Superior temporal gyrus (tissue), 1 donor: ENCODE measurements at regions not wholly inside any gene's neighbourhood (a gene's known extent, or its start where the extent isn't known, plus 50 kb on each side); places are given as distances from the start of the nearest gene placed in this dataset.

ENCODE experiments used
- DNase-seq: peaks from one replicate; pipeline ENCODE4 v3.0.0-alpha.2; 2016; ENCODE audit errors: extremely low spot score

DNA sequence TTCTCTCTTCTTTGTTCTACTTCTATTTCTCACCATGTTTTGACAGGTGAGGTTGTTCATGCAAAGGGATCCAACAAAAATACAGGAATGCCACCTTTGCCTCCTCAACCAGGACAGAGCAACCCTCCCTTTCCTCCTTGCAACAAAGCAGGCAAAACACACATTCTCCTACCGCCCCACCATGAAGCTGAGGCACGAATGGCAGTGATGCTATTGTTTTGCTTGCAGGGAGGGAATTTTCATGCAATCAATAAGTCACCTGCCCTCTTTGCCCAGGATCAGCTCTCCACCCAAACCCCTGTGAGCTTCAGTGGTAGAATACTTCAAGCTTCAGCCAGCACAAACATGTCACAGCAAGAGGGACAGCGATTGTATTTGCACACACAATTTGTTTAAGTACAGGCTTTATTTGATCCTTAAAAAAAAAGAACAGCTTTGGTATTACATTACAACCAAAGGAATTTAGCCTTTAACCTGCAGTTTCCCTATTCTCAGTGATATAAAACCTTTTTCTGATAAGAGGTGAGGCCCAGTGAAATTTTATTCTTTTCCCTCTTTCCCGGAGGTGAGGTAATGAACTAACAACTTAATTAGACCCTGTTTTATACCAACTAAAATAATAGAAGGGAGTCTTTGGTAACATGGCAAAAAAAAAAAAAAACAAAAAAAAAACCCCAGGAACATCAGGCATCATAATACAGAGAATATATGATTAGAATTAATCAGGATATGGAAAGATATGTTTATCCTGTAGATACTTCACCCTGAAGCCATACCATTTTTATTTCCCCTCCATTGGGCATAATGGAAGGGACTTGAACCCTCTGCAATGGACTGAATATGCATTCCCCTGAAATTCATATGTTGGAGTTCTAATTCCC is 87.0 kb upstream of the EEA1 start:
- DNase-seq, result no peak

DNA sequence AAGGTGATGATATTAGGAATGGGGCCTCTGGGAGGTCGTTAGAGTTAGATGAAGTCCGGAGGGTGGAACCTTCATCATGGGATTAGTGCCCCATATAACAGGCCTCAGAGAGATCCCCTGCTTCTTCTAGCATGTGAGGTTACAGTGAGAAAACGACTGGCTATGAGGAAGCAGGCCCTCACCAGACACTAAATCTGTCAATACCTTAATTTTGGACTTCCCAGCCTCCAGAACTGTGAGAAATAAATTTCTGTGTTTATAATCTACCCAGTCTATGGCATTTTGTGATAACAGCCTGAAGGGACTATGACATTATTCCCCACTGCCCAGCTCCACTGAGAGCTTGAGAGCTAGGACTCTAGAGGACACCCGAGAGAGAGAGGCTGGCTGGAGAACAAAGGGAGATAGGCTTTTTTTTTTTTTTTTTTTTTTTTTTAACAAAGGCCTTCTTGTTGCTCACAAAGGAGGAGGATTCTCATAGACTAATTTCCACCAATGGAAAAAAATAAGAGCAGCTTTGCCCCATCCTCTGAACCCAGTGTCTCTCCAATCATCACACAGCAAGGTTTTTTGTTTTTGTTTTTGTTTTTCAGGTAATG is 87.8 kb upstream of the EEA1 start:
- DNase-seq, result peak; percentile 90

DNA sequence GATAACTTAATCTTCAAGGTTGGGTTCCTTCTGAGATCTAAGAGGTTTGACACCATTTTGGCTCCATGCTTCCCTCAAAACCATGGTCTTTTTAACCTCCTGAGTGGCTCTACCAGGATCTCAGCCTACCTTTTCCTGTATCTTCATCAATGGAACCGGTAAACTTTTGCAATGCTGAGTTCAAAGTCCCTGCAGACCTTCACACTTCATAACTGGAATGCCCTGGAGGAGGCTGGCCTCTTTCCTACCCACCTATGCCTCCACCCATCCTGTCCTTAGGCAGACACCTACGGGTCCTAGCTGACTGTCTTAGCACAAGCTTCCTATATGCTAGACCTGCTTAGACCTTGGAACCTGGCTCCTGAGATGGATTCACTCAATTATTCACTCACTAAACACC is 89.5 kb upstream of the EEA1 start:
- DNase-seq, result no peak

DNA sequence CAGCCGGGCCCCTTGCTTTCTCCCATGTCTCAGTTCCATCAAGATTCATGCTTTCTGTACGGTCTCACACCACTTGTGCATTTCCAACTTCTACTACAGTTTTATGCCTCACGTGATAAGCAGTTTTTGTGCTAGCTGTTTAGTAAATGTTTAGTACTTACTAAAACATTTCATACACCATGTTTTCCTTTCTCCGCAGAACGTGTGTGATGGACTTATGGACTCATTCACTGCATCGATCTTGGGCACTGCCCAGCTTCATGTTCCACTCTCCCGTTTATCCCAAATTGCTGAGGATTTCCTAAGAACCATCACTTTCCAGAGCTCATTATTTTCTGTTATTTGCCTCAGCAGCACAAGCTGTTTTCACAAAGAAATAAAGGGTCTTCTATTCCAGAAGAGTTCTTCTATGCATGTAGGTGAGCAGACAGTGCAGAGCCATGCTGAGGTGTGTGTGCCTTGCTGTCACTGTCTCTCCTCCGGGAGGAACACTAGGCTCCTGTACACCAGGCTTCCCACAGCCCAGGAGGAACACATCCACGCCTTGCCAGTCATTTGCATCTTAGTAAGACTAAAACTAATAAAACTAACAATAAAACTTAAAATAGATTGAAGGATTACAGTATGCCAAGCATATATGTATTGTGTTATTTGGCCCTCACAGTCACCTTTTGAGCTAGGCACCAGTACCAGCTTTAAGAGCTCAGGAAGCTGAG is 90.3 kb upstream of the EEA1 start:
- DNase-seq, result no peak

DNA sequence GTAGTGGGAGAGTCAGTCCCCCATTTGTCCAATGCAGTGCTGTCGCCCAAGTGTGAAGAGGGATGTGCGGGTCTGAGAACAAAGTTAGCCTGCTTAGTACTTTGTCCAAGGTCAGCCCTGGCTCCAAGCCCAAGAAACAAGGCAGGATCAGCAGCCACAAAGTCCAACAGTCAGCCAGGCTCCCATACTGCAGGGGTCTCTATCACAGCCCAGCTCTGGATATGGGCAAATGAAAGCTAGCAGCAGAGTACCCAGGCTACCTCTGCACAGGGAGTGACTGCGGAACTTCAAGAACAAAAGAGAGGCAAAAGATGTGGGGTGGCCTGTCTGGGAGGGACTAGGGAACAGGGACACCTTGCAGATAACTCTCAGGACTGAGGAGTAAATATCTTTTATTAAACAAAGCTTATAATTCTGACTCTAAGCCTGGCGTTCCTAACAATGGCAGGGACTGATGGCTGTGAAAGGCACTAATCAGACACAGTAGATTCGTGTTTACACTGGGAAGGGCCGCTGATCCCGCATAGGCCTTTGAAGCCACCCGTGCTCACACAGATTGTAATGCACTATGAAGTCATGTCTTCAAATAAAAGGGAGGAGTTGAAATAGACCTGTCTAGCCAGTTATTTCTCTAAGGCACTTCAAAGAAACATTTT is 91.0 kb upstream of the EEA1 start:
- no peak for DNase-seq

DNA sequence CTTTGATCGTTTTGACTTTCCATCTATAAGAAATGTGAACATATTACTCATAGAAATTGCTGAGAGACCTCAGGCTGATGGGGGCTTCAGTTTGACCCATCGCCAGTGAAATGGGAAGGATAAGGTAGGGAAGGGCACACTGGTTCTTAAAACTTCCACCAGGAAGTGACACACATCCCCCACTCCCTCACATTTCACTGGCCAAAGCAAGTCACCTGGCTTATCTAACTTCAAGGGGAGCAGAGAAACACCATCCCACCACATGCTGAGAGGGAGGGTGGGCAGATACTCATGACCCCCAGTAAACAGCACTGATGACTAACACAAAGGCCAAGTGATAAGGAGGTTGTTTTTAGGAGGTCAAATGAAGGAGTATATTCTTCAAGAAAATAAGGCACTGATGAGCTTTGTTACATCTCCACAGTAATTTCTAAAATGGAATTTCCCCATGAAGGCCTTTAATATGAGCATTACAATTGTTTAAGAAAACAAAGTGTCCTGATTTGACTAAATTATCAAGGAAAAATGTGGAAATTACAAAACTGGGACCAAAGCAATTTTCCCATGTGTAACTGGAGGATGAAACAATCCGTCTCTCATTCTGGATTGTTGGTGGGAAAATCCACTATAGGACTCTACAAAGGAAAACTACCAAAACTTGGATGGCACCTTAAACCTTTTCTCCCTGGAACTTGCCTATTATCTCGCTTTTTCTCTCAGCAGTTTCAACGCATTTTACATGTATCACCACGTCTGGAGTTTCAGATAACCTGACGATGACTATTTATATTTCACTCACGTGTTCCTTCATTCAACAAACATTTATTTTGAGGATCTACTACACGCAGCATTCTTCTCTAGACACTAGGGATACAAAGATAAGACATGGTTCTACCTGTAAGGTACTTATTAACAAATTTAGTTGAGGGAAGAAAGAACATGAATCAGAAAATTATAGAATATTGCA is 91.8 kb upstream of the EEA1 start:
- no peak for DNase-seq

DNA sequence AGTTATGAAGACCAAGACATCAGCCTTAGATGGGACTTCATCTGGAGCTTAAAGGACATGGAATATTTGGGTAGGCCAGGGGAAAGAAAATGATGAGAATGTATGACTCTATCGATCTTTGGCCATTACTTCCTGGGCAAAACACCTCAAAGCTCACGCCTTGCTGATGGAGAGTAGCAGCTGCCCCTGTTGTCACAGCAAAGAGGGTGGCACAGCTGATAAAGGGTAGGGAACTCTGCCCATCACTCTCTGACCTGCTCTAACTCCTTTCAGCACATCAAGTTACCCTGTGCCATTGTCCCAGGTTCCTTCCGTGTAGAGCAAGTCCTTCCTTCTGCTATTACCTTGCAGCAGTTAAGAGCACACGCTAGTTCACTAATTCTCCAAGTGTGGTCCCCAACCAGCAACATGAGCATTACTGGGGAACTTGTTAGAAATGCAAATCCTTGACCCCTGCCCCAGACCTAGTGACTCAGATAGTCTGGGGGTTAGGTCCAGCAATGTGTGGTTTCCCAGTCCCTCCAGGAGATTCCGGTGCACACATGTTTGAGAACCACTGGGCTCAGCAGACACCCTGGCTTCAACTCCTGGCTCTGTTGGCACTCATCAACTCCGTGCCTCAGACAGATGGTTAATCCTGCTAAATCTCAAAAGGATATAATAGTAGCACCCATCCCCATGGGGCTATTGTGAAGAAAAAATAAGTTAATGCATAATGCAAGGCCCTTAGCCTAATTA is 93.7 kb upstream of the EEA1 start:
- DNase-seq, result no peak

DNA sequence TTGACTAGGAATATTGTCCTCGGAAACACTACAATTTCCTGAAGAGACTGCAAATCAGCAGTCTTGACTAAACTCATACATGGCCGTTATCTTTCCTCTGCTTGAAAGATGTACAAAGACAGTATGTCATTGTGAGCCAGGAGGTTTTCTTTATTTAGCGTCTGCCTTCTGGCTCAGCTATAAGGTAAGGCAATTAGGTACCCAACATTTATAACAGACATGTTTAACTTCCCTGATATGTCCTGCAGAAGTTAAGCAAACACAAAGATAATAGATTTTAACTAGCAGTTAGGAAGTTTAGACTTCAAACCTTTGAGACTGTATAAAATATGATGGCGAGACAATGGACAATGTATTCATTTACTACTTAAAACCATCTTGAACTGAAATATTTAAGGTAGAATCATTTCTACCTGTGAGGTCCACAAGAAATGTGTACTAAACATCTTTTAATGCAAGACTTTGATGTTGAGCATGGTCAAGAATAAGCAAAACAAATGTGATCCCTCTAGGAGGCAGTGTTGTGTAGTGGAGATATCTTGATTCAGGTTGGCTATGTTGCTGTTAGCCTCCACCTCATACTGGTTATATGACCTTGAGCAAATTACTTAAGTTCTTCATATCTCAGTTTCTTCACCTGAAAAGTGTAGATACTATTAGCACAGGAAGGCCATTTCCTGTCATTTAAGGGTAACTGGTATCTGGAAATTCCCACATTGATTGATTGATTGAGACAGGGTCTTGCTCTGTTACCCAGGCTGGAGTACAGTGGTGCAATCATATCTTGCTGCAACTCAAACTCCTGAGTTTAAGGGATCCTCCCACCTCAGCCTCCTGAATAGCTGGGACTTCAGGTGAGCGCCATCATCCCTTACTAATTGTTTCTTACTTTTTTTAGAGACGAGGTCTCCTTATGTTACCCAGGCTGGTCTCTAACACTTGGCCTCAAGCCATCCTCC is 96.3 kb upstream of the EEA1 start:
- DNase-seq, result peak; percentile 52

DNA sequence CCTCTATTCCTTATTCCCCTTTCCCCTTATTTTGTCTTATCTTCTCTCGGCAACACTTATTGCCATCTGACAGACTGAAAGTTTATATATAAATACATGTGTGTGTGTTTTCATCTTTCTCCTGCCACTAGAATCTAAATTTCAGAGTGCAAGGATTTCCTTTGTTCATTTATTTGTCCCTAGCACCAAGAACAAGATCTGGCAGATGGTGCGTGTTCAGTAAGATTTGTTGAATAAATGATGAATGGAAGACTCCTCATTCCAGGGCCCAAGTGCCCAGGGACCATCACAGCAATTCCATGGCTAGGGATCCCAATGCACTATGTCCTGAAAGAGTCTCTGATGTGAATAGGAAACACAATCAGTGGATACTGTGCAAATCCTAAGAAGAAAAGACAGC is 97.9 kb upstream of the EEA1 start:
- DNase-seq, result no peak

DNA sequence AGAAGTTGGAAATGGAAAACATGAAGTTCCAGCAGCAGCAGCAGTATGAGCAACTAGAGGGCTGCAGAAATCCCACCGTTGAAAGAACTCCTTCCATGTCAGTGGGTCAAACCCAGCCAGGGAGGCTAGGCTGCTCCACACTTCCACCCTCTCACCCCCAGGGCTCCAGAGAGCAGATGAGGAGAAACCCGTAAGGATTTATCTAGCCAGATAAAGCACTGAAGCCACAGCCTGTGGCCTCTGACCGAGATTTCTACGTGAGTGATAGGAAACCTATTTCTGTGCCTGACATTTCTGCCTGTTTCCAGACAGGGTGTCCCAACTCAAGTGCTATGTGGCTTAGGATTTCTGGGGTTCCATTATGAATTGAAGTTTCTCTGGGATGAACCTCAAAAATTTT is 100.0 kb upstream of the EEA1 start:
- no peak for DNase-seq

DNA sequence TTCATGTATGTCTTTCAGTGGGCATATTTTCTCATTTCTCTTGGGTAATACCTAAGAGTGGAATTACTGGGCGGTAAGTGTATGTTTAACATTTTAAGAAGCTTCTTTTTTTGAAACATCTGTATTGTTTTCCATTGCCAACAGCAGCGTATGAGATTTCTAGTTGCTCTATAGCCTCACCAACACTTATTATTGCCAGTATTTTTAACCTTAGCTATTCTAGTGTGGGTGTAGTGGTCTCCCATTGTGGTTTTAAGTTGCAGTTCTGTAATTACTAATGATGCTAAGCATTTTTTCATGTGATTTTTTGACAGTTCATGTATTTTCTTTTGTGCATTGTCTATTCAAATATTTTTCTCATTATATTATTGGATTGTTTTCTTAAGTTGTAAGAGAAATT is 101.9 kb upstream of the EEA1 start:
- no peak for DNase-seq

DNA sequence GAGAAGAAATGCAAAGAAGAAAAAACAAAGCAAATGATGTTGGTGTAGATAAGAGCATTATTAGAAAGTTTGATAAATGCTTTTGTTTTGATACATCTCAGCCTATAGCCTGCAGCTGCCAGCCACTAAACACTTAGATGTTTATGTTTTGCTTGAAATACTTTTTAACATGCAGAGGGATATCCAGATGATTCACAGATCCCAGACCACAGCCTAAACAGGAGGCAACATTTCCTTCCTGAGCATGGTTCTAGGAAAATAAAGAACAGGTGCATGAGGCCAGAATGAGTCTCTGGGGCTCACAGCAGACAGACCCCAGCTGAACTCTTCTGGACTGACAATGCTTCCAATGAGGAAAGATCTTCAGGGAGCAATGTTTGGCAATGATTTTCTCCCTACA is 103.7 kb upstream of the EEA1 start:
- DNase-seq, result no peak

DNA sequence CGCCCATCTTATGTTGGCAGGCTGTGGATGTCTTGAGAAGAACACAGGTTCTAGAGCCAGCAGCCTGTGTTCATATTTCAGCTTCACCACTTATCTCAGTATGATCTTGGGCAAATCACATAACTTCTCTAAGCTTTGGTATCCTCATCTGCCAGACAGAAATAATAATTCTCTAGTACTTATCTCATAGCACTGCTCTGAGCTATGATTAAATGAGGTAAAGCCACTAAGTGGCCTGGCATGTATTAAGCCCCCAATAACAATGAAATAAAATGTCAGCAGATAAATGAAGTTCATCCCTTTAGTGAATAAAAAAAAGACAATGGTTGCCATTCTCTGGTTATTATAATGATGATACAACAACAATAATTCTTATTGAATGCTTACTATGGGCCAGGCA is 104.9 kb upstream of the EEA1 start:
- DNase-seq, result no peak

DNA sequence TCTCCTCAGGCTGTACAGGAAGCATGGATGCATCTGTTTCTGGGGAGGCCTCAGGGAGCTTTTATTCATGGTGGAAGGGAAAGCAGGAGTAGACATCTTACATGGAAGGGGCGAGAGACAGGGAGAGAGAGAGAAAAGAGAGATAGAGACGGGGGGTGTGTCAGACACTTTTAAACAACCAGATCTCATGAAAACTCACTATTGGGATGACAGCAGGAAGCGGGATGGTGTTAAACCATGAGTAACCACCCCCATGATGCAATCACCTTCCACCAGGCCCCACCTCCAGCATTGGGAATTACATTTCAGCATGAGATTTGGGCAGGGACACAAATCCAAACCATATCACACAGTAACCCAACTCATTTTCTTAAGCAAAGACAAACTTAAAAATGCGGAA is 110.0 kb upstream of the EEA1 start:
- DNase-seq, result no peak

DNA sequence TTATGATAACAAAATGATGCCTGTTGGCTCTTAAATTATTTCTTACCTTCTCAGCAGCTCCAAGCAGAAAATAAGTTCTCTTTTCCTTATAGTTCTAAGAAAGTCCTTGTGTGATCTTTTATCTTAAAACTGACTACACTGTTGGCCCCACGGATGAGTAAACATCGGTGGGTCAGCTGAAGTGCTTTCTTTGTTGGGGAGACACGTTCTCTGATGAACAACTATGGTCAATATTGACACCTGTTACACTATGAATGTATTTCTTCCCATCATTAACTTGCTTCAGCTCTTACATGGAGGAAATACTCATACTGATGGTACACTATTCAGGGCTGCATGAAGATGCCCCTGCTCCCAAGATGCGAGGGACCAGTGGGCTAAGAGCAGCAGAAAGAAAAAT is 110.8 kb upstream of the EEA1 start:
- no peak for DNase-seq

DNA sequence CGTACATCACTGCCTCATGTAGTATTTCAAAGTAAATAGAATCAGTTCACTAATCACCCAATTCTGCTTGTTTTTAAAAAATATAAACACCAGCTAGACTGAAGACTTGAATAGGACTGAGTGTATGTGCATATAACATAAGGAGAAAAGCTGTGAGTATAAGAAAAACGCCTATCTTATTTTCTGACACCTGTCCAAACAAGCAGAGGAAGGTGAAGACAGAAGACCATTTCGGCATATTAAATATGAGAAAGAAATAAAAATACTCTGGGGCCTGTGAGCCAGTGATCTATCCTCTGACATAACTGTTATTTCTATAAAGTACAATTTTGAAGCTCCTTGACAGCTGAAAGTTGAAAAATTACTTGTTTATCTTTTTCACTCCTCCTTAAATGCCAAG is 111.3 kb upstream of the EEA1 start:
- no peak for DNase-seq

DNA sequence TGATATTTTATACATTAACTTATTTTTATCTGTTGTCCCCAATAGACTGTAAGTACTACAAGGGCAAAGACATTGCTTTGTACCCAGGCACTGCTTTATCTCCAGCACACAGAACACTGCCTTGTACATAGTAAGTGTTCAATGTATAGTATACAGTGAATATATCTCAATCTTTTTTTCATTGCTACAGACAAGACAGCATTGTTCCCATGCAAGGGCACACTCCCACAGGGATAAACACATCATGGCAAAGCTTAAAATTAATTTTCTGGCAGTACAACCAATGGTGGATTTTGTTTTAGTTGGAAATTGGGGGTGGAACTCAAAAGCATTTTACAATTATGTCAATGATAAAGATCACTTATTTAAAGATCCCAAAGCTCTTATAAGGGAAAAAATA is 112.3 kb upstream of the EEA1 start:
- DNase-seq, result no peak

DNA sequence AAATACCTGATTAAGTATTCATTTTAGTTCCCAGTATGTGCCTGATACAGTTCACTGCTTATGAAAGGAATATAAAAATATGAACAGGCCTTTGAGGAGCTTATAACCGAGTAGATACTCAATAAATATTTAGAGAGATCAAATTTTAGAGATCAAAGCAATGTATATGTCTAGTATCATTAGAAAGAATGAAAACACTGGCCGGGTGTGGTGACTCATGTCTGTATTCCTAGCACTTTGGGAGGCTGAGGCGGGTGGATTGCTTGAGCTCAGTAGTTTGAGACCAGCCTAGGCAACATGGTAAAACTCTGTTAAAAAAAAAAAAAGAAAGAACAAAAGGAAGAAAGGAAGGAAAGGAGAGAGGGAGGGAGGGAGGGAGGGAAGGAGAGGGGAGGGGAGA is 113.2 kb upstream of the EEA1 start:
- DNase-seq, result no peak

DNA sequence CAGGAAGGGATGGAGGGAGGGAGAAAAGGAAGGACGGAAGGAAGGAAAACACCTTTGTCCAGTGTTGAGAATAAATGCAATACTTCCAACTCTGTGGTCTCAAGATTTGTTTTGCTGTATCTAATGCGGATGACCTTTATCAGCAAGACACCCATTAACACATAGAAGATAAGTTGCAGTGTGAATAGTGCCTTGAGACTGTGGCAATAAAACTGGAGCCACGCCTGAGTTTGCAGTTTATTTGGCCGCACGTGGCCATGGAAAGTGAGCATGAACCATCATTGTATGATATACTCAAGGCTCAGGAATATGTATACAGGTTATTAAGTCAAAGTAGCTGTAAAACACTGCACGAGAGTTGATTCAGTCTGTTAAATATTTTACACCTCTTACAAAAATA is 113.6 kb upstream of the EEA1 start:
- no peak for DNase-seq
